HepG2 (cell line): ENCODE measurements at regions not wholly inside any gene's neighbourhood (a gene's known extent, or its start where the extent isn't known, plus 50 kb on each side); places are given as distances from the start of the nearest gene placed in this dataset.

Experiments used
- ATAC-seq: fragments of 200-7000 bp; cut with Tn5 transposase; 3 replicates; pipeline ENCODE4 v1.9.1; 2020; ENCODE audit warnings: mild to moderate bottlenecking, moderate library complexity
- BruUV-seq: library from RNA; stranded (reverse); fragments of 400-500 nt; replicated peaks from 2 replicates; lab custom pipeline; 2021; lab: Mats Ljungman, UMichigan
- CTCF ChIA-PET: fragments of 300-600 bp; formaldehyde crosslinking; extraction: SDS; loops from one replicate; lab custom pipeline; 2021; ENCODE audit warnings: low total read pairs, inconsistent platforms, low intra/inter-chr PET ratio; lab: Yijun Ruan, JAX
- POLR2A ChIA-PET: fragments of 350-600 bp; sonication (Branson Sonifier 250); formaldehyde crosslinking; loops from one replicate; lab custom pipeline; 2020; ENCODE audit warnings: antibody characterized with exemption, inconsistent platforms; lab: Yijun Ruan, JAX
- DNase-seq: peaks from one replicate; pipeline ENCODE4 v3.0.0-alpha.2; 2015; ENCODE audit warnings: low spot score
- FAIRE-seq: peaks from 3 replicates; lab custom pipeline; 2011; peaks lifted over from hg19 to GRCh38; lab: Jason Lieb, UNC
- H2AFZ ChIP-seq: one replicate; pipeline ENCODE4 v1.6.1; 2011; ENCODE audit warnings: low read length, inconsistent platforms
- H3K27ac ChIP-seq: fragments of 300-600 bp; 3 replicates; pipeline ENCODE4 v1.8.0; 2011; ENCODE audit warnings: mixed run types, mild to moderate bottlenecking, mixed read lengths, low read length, inconsistent platforms; ENCODE audit not compliant: insufficient read depth; ENCODE audit errors: extremely low read length
- H3K27me3 ChIP-seq, 2 experiments: fragments of 200-600 bp in 1 of 2; 2 replicates in 1 of 2; 3 replicates in 1 of 2; pipeline versions ENCODE4 v1.6.0 to v1.8.0; 2011; ENCODE audit warnings: low read length in 2 of 2, mild to moderate bottlenecking in 2 of 2, moderate library complexity in 2 of 2, inconsistent platforms in 1 of 2; ENCODE audit not compliant: insufficient read depth in 2 of 2, control insufficient read depth in 1 of 2
- H3K36me3 ChIP-seq, 2 experiments: fragments of 200-600 bp in 1 of 2; replicated peaks in 1 of 2; 2 replicates in 1 of 2; 3 replicates in 1 of 2; pipeline versions ENCODE4 v1.5.1 to v1.8.0; 2011; ENCODE audit warnings: low read length in 2 of 2, inconsistent platforms in 1 of 2; ENCODE audit not compliant: insufficient read depth in 2 of 2, control insufficient read depth in 1 of 2
- H3K4me1 ChIP-seq: 2 replicates; pipeline ENCODE4 v1.5.1; 2012; ENCODE audit warnings: low read length, inconsistent platforms; ENCODE audit not compliant: insufficient read depth
- H3K4me2 ChIP-seq: 2 replicates; pipeline ENCODE4 v1.6.0; 2011; ENCODE audit warnings: low read depth, low read length, inconsistent platforms
- H3K4me3 ChIP-seq, 3 experiments: fragments of 200-600 bp in 1 of 3; sonication (generic), shearing (Covaris generic) in 1 of 3; replicated peaks in 1 of 3; 2 replicates each; pipeline ENCODE4 v1.5.1; 2011 to 2016; ENCODE audit warnings: low read length in 3 of 3, inconsistent platforms in 2 of 3, low read depth in 2 of 3, mild to moderate bottlenecking in 2 of 3, control low read depth in 1 of 3, mixed read lengths in 1 of 3; ENCODE audit not compliant: insufficient read depth in 1 of 3
- H3K79me2 ChIP-seq: one replicate; pipeline ENCODE4 v1.6.1; 2011; ENCODE audit warnings: low read length, inconsistent platforms; ENCODE audit not compliant: insufficient read depth
- H3K9ac ChIP-seq: 2 replicates; pipeline ENCODE4 v1.6.0; 2011; ENCODE audit warnings: mild to moderate bottlenecking, low read depth, low read length, inconsistent platforms; ENCODE audit not compliant: insufficient read depth
- H3K9me3 ChIP-seq: 2 replicates; pipeline ENCODE4 v1.5.1; 2012; ENCODE audit warnings: mild to moderate bottlenecking, low read length
- H4K20me1 ChIP-seq: 2 replicates; pipeline ENCODE4 v1.6.0; 2011; ENCODE audit warnings: inconsistent platforms, mild to moderate bottlenecking, low read length, moderate library complexity; ENCODE audit not compliant: insufficient read depth
- BCL6 ChIP-seq: IDR thresholded peaks from 2 replicates; pipeline ENCODE4 v1.6.1; 2016; ENCODE audit warnings: missing genetic modification reagents, missing compliant biosample characterization
- CAMTA2 ChIP-seq: sonication (generic); formaldehyde crosslinking; IDR thresholded peaks from 2 replicates; pipeline ENCODE4 v1.4.0; 2020; ENCODE audit warnings: mild to moderate bottlenecking, missing genetic modification reagents, borderline replicate concordance
- CEBPB ChIP-seq: IDR thresholded peaks from 2 replicates; pipeline ENCODE4 v1.6.1; 2011; ENCODE audit warnings: low read depth, low read length, improper control_type of control experiment, borderline replicate concordance
- CHD2 ChIP-seq: IDR thresholded peaks from 2 replicates; pipeline ENCODE4 v1.6.1; 2011; ENCODE audit warnings: low read depth, low read length, improper control_type of control experiment
- EP300 ChIP-seq, 3 experiments: sonication (generic) in 1 of 3; formaldehyde crosslinking in 1 of 3; IDR thresholded peaks; 2 replicates each; pipeline versions ENCODE4 v1.5.1 to v1.6.1; 2011 to 2020; ENCODE audit warnings: low read depth in 2 of 3, low read length in 2 of 3, borderline replicate concordance in 1 of 3, improper control_type of control experiment in 1 of 3, mild to moderate bottlenecking in 1 of 3, missing genetic modification reagents in 1 of 3, moderate library complexity in 1 of 3
- ESRRA ChIP-seq: sonication (generic); formaldehyde crosslinking; IDR thresholded peaks from 2 replicates; pipeline ENCODE4 v1.5.1; 2020; ENCODE audit warnings: mild to moderate bottlenecking, low read depth, missing genetic modification reagents
- GTF2F1 ChIP-seq: fragments of 150-350 bp; IDR thresholded peaks from 2 replicates; pipeline ENCODE4 v1.6.1; 2014; ENCODE audit warnings: low read length
- KDM2A ChIP-seq: sonication (generic); formaldehyde crosslinking; IDR thresholded peaks from 2 replicates; pipeline ENCODE4 v1.4.0; 2020; ENCODE audit warnings: low read depth, missing genetic modification reagents, borderline replicate concordance
- MED8 ChIP-seq: sonication (generic); formaldehyde crosslinking; IDR thresholded peaks from 2 replicates; pipeline ENCODE4 v1.8.1; 2023; ENCODE audit warnings: mild to moderate bottlenecking, missing genetic modification reagents; ENCODE audit not compliant: insufficient replicate concordance
- MTA1 ChIP-seq: sonication (generic); formaldehyde crosslinking; IDR thresholded peaks from 2 replicates; pipeline ENCODE4 v1.4.0; 2020; ENCODE audit warnings: missing genetic modification reagents, mild to moderate bottlenecking, borderline replicate concordance
- MTF1 ChIP-seq: sonication (generic); formaldehyde crosslinking; IDR thresholded peaks from 2 replicates; pipeline ENCODE4 v1.5.0; 2020; ENCODE audit warnings: missing genetic modification reagents
- NCOA2 ChIP-seq: sonication (generic); formaldehyde crosslinking; IDR thresholded peaks from 2 replicates; pipeline ENCODE4 v1.8.0; 2022; ENCODE audit warnings: inconsistent platforms
- NR2C2 ChIP-seq: sonication (generic); formaldehyde crosslinking; IDR thresholded peaks from 2 replicates; pipeline ENCODE4 v1.4.0; 2020; ENCODE audit warnings: missing genetic modification reagents, mild to moderate bottlenecking, moderate library complexity, borderline replicate concordance
- REL ChIP-seq: sonication (generic); formaldehyde crosslinking; conservative IDR thresholded peaks from 2 replicates; pipeline ENCODE4 v1.8.0; 2022; ENCODE audit warnings: mild to moderate bottlenecking, missing genetic modification reagents, moderate library complexity
- SATB2 ChIP-seq: sonication (generic); formaldehyde crosslinking; IDR thresholded peaks from 2 replicates; pipeline ENCODE4 v1.5.0; 2020; ENCODE audit warnings: missing genetic modification reagents
- SUZ12 ChIP-seq: fragments of 150-350 bp; IDR thresholded peaks from 2 replicates; pipeline ENCODE4 v1.6.1; 2014; ENCODE audit warnings: low read depth, low read length
- ZBTB2 ChIP-seq: sonication (generic); formaldehyde crosslinking; IDR thresholded peaks from 2 replicates; pipeline ENCODE4 v1.8.0; 2022; ENCODE audit warnings: low read depth, missing genetic modification reagents
- ZNF225 ChIP-seq: sonication (generic); formaldehyde crosslinking; IDR thresholded peaks from 2 replicates; pipeline ENCODE4 v1.4.0; 2020; ENCODE audit warnings: mild to moderate bottlenecking, missing genetic modification reagents
- WGBS: methylation state at CpG from one replicate; pipeline ENCODE4 v1.1.6; 2017; ENCODE audit warnings: low lambda C conversion rate; 5-methylcytosine and 5-hydroxymethylcytosine counted together
- in situ Hi-C: cut with HindIII; loops from 2 replicates; pipeline ENCODE4 v1.10.0; 2017; ENCODE audit warnings: low pct_unique_long_range_greater_than_20kb; ENCODE audit not compliant: extremely low pct_ligation_motif_present
- intact Hi-C: fragments of 100-400 bp; cut with micrococcal nuclease; formaldehyde crosslinking; loops from one replicate; pipeline ENCODE4 v1.10.0; 2022; ENCODE audit not compliant: unreplicated experiment
- TF ChIP-seq, protein P1 (sequence below), 2 experiments: sonication (generic) in 1 of 2; formaldehyde crosslinking in 1 of 2; IDR thresholded peaks; 2 replicates each; pipeline versions ENCODE4 v1.4.0 to v1.6.1; 2018 to 2020; ENCODE audit warnings: missing genetic modification reagents in 2 of 2, borderline replicate concordance in 1 of 2, low read depth in 1 of 2, mild to moderate bottlenecking in 1 of 2, missing biosample characterization in 1 of 2

- no peak for TF ChIP-seq EP300 (IDR thresholded peaks at IDR 0.05; ENCODE audit: low read depth in 2 of 2, low read length in 2 of 2)
- no peak for TF ChIP-seq EP300 (CRISPR knock-in tag; IDR thresholded peaks at IDR 0.05; ENCODE audit: borderline replicate concordance)
- TF ChIP-seq NR2C2 (CRISPR knock-in tag), result no peak
- TF ChIP-seq, protein P1, sequence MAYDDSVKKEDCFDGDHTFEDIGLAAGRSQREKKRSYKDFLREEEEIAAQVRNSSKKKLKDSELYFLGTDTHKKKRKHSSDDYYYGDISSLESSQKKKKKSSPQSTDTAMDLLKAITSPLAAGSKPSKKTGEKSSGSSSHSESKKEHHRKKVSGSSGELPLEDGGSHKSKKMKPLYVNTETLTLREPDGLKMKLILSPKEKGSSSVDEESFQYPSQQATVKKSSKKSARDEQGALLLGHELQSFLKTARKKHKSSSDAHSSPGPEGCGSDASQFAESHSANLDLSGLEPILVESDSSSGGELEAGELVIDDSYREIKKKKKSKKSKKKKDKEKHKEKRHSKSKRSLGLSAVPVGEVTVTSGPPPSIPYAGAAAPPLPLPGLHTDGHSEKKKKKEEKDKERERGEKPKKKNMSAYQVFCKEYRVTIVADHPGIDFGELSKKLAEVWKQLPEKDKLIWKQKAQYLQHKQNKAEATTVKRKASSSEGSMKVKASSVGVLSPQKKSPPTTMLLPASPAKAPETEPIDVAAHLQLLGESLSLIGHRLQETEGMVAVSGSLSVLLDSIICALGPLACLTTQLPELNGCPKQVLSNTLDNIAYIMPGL (CRISPR knock-in tag; IDR thresholded peaks at IDR 0.05; ENCODE audit: borderline replicate concordance in 1 of 2, low read depth in 1 of 2), result no peak
Measured at GRCh38 chr3:21036888-21037287, 714.1 kb downstream of the ZNF385D start (continued).

- H4K20me1 ChIP-seq, result no peaks in the 10 kb centered on the region
- CTCF ChIA-PET, result no interaction called here
- no peak overlapping the region for H3K4me3 ChIP-seq
- no peak overlapping the region for H3K9ac ChIP-seq
- WGBS, result 0% methylated on average over 3 of the region's 5 CpGs
- no peaks in the 10 kb centered on the region for H3K79me2 ChIP-seq
- ATAC-seq (no peak), FAIRE-seq (no peak), DNase-seq (no peak)
- H3K27me3 ChIP-seq, result no peaks in the 10 kb centered on the region
- POLR2A ChIA-PET, result no interaction called here
- intact Hi-C loops (no loop called here), in situ Hi-C loops (no loop called here)
- no peak overlapping the region for H3K4me2 ChIP-seq
- no TSS peak for BruUV-seq
- no peaks in the 10 kb centered on the region for H3K4me1 ChIP-seq
- no peak for TF ChIP-seq NCOA2 (CRISPR knock-in tag)
- no peak for TF ChIP-seq GTF2F1
- TF ChIP-seq MTA1 (CRISPR knock-in tag), result no peak
- no peak for TF ChIP-seq BCL6 (CRISPR knock-in tag)
- TF ChIP-seq REL, result no peak
- TF ChIP-seq ZBTB2 (CRISPR knock-in tag), result no peak
- TF ChIP-seq KDM2A (CRISPR knock-in tag), result no peak
- no peak for TF ChIP-seq ZNF225 (CRISPR knock-in tag)
- no peak for TF ChIP-seq CHD2
- TF ChIP-seq MTF1 (CRISPR knock-in tag), result no peak
- no peak for TF ChIP-seq ESRRA
- TF ChIP-seq SUZ12, result no peak
- no peak for TF ChIP-seq MED8 (CRISPR knock-in tag)
- no peak for TF ChIP-seq CAMTA2
- no peak for TF ChIP-seq CEBPB
- TF ChIP-seq SATB2 (CRISPR knock-in tag), result no peak
- H3K36me3 ChIP-seq, result no peaks in the 10 kb centered on the region
- no peak overlapping the region for H3K27ac ChIP-seq
- no peak overlapping the region for H2AFZ ChIP-seq
- H3K9me3 ChIP-seq, result peaks cover 73% of the 10 kb centered on the region
Measured at GRCh38 chr3:21028412-21028811, 722.6 kb downstream of the ZNF385D start.
